Muscle of leg (tissue), 3 donors: ENCODE measurements at regions not wholly inside any gene's neighbourhood (a gene's known extent, or its start where the extent isn't known, plus 50 kb on each side); places are given as distances from the start of the nearest gene placed in this dataset.

Experiments
- DNase-seq: peaks from one replicate; pipeline ENCODE4 v3.0.0; 2013
- H3K27ac ChIP-seq: one replicate; pipeline ENCODE4 v1.5.1; 2013; ENCODE audit warnings: mild to moderate bottlenecking, low read length, control low read depth
- H3K27me3 ChIP-seq: one replicate; pipeline ENCODE4 v1.6.1; 2013; ENCODE audit warnings: low read length; ENCODE audit not compliant: control insufficient read depth, insufficient read depth
- H3K36me3 ChIP-seq: one replicate; pipeline ENCODE4 v1.6.1; 2013; ENCODE audit warnings: low read length; ENCODE audit not compliant: control insufficient read depth, insufficient read depth
- H3K4me1 ChIP-seq: one replicate; pipeline ENCODE4 v1.6.1; 2013; ENCODE audit warnings: low read length; ENCODE audit not compliant: control insufficient read depth, insufficient read depth
- H3K4me3 ChIP-seq: one replicate; pipeline ENCODE4 v1.5.1; 2013; ENCODE audit warnings: low read length, control low read depth
- H3K9me3 ChIP-seq: replicated peaks from 2 replicates; pipeline ENCODE4 v1.6.1; 2013; ENCODE audit warnings: low read depth, low read length; ENCODE audit not compliant: control insufficient read depth
- WGBS: methylation state at CpG from one replicate; pipeline ENCODE4 v1.1.5; 2013; ENCODE audit warnings: missing lambda C conversion rate; ENCODE audit not compliant: insufficient coverage; 5-methylcytosine and 5-hydroxymethylcytosine counted together

GRCh38 chr14:94879537-94879936 is 109.6 kb upstream of the GSC start:
- Histone ChIP-seq H3K4me1 (peaks cover 11% of the 10 kb centered on the region), H3K27ac (no peak overlapping the region), H3K36me3 (no peaks in the 10 kb centered on the region), H3K27me3 (peaks cover 2% of the 10 kb centered on the region), H3K9me3 (peaks cover 2% of the 10 kb centered on the region), H3K4me3 (no peak overlapping the region)
- no peak for DNase-seq
- 69% methylated on average over 5 of the region's 5 CpGs for WGBS

- Histone ChIP-seq H3K27ac (no peak overlapping the region), H3K4me3 (no peak overlapping the region), H3K4me1 (peaks cover 11% of the 10 kb centered on the region), H3K9me3 (no peaks in the 10 kb centered on the region), H3K36me3 (no peaks in the 10 kb centered on the region), H3K27me3 (peaks cover 5% of the 10 kb centered on the region)
- no peak for DNase-seq
- WGBS: no CpG with 5 or more reads among the region's 4 CpGs
Measured at GRCh38 chr14:94876306-94876705, 106.4 kb upstream of the GSC start.

- H3K27me3 ChIP-seq: peaks cover 5% of the 10 kb centered on the region
Measured at GRCh38 chr14:94875256-94875655, 105.3 kb upstream of the GSC start.

GRCh38 chr14:94868772-94869072 is 98.8 kb upstream of the GSC start:
- no peaks in the 10 kb centered on the region for H3K9me3 ChIP-seq
- no peak for DNase-seq
- peaks cover 37% of the 10 kb centered on the region for H3K27me3 ChIP-seq
- H3K4me1 ChIP-seq: peaks cover 7% of the 10 kb centered on the region
- no peaks in the 10 kb centered on the region for H3K36me3 ChIP-seq
- WGBS: no CpG with 5 or more reads among the region's 3 CpGs
- H3K27ac ChIP-seq: no peak overlapping the region
- H3K4me3 ChIP-seq: no peak overlapping the region

More at GRCh38 chr14:94875256-94875655, 105.3 kb upstream of the GSC start:
- DNase-seq: no peak
- H3K4me1 ChIP-seq: peaks cover 6% of the 10 kb centered on the region
- H3K27ac ChIP-seq: no peak overlapping the region
- no CpG with 5 or more reads among the region's 6 CpGs for WGBS
- no peaks in the 10 kb centered on the region for H3K36me3 ChIP-seq
- H3K9me3 ChIP-seq: no peaks in the 10 kb centered on the region
- no peak overlapping the region for H3K4me3 ChIP-seq

GRCh38 chr14:94867946-94868771 is 98.2 kb upstream of the GSC start:
- no peaks in the 10 kb centered on the region for H3K9me3 ChIP-seq
- peak; percentile 68 for DNase-seq
- H3K27ac ChIP-seq: no peak overlapping the region
- 35% methylated on average over 11 of the region's 20 CpGs for WGBS
- H3K4me1 ChIP-seq: peaks cover 7% of the 10 kb centered on the region
- H3K36me3 ChIP-seq: no peaks in the 10 kb centered on the region
- peaks cover 40% of the 10 kb centered on the region for H3K27me3 ChIP-seq
- H3K4me3 ChIP-seq: no peak overlapping the region

GRCh38 chr14:94867209-94867608 is 97.3 kb upstream of the GSC start:
- no peak for DNase-seq
- no peak overlapping the region for H3K27ac ChIP-seq
- peaks cover 7% of the 10 kb centered on the region for H3K4me1 ChIP-seq
- WGBS: 93% methylated on average over 5 of the region's 6 CpGs
- no peaks in the 10 kb centered on the region for H3K36me3 ChIP-seq
- no peak overlapping the region for H3K4me3 ChIP-seq
- no peaks in the 10 kb centered on the region for H3K9me3 ChIP-seq
- peaks cover 40% of the 10 kb centered on the region for H3K27me3 ChIP-seq

GRCh38 chr14:94864387-94865195 is 94.7 kb upstream of the GSC start:
- Histone ChIP-seq H3K4me3 (no peak overlapping the region), H3K4me1 (peaks cover 7% of the 10 kb centered on the region), H3K27me3 (peaks cover 45% of the 10 kb centered on the region), H3K27ac (no peak overlapping the region), H3K9me3 (no peaks in the 10 kb centered on the region), H3K36me3 (no peaks in the 10 kb centered on the region)
- 15% methylated on average over 39 of the region's 45 CpGs for WGBS
- peak; percentile 30 for DNase-seq

GRCh38 chr14:94863366-94863765 is 93.5 kb upstream of the GSC start:
- Histone ChIP-seq H3K9me3 (no peaks in the 10 kb centered on the region), H3K36me3 (no peaks in the 10 kb centered on the region), H3K27me3 (peaks cover 46% of the 10 kb centered on the region), H3K4me3 (no peak overlapping the region), H3K27ac (no peak overlapping the region), H3K4me1 (peaks cover 7% of the 10 kb centered on the region)
- no CpG with 5 or more reads among the region's 5 CpGs for WGBS
- DNase-seq: no peak

GRCh38 chr14:94857950-94858349 is 88.0 kb upstream of the GSC start:
- no peaks in the 10 kb centered on the region for H3K36me3 ChIP-seq
- WGBS: 45% methylated on average over 3 of the region's 5 CpGs
- H3K27me3 ChIP-seq: peaks cover 12% of the 10 kb centered on the region
- peak; percentile 87 for DNase-seq
- H3K27ac ChIP-seq: no peak overlapping the region
- H3K4me3 ChIP-seq: no peak overlapping the region
- peaks cover 5% of the 10 kb centered on the region for H3K4me1 ChIP-seq
- peaks cover 7% of the 10 kb centered on the region for H3K9me3 ChIP-seq

GRCh38 chr14:94853920-94854319 is 84.0 kb upstream of the GSC start:
- H3K27ac ChIP-seq: no peak overlapping the region
- peaks cover 10% of the 10 kb centered on the region for H3K4me1 ChIP-seq
- H3K9me3 ChIP-seq: peaks cover 7% of the 10 kb centered on the region
- DNase-seq: no peak
- H3K27me3 ChIP-seq: peaks cover 3% of the 10 kb centered on the region
- H3K36me3 ChIP-seq: no peaks in the 10 kb centered on the region
- H3K4me3 ChIP-seq: no peak overlapping the region
- 80% methylated on average over 1 of the region's 3 CpGs for WGBS
